Activated T-helper 17 cell treated with anti-CD3 and anti-CD28 coated beads, Interleukin-2, amount 50 U/mL, for 72 hours (primary cell): ENCODE measurements at regions not wholly inside any gene's neighbourhood (a gene's known extent, or its start where the extent isn't known, plus 50 kb on each side); places are given as distances from the start of the nearest gene placed in this dataset.

ENCODE experiments used
- ATAC-seq: fragments of 150-1000 bp; cut with Tn5 transposase; replicated peaks from 2 replicates; pipeline ENCODE4 v1.10.0; 2021; ENCODE audit warnings: mild to moderate bottlenecking, moderate library complexity
- H3K27ac Mint-ChIP-seq: one replicate; pipeline ENCODE4 v1.8.0; 2022; ENCODE audit warnings: mixed read lengths
- H3K27me3 Mint-ChIP-seq: one replicate; pipeline ENCODE4 v1.8.0; 2022; ENCODE audit warnings: mixed read lengths
- H3K36me3 Mint-ChIP-seq: one replicate; pipeline ENCODE4 v1.8.0; 2022; ENCODE audit warnings: low read depth, mild to moderate bottlenecking, mixed read lengths
- H3K4me1 Mint-ChIP-seq: one replicate; pipeline ENCODE4 v1.8.0; 2022; ENCODE audit warnings: mixed read lengths
- H3K4me3 Mint-ChIP-seq: one replicate; pipeline ENCODE4 v1.8.0; 2022; ENCODE audit warnings: mild to moderate bottlenecking, mixed read lengths
- H3K9me3 Mint-ChIP-seq: one replicate; pipeline ENCODE4 v1.8.0; 2022; ENCODE audit warnings: mixed read lengths

DNA sequence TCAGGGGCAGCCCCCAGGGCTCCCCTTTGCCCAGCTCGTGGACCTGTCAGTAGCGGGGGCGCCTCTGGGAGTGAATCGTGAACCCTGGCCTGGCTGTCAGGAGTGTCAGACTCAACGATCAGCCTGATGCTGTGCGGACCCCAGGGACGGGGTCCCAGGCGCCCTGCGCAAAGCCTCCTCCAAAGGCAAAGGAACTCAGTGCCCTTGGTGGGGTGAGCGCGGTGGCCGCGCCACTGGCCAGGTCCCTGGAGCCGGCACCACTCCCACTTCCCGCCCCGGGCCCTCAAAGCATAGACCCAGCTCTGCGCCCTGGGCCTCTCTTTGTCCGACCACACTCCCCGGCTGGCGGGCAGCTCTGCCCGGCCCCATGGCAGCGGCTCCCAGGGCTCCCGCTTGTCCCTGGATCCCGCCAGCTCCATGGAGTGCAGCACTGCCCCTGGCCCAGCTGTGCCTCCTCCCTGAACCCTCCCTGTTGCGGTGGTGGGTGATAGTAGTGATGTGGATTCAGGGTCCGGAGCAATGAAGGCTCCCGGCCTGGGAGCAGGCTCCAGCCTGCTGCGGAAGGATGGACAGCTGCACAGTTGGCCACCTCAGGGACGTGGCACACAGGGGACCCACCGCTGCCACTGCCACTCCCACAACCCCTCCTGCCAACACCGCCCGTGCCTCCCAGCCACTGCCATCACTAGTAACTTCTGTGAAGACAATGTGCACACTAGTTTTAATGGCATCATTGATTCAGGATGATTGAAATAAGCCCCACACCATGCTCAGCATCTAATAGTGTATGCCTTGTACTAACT is 263.8 kb downstream of the ZBBX start:
- no peaks in the 10 kb centered on the region for H3K9me3 Mint-ChIP-seq
- no peaks in the 10 kb centered on the region for H3K36me3 Mint-ChIP-seq
- H3K27me3 Mint-ChIP-seq: no peaks in the 10 kb centered on the region
- no peak for ATAC-seq
- H3K4me1 Mint-ChIP-seq: no peaks in the 10 kb centered on the region
- no peak overlapping the region for H3K4me3 Mint-ChIP-seq
- no peak overlapping the region for H3K27ac Mint-ChIP-seq

DNA sequence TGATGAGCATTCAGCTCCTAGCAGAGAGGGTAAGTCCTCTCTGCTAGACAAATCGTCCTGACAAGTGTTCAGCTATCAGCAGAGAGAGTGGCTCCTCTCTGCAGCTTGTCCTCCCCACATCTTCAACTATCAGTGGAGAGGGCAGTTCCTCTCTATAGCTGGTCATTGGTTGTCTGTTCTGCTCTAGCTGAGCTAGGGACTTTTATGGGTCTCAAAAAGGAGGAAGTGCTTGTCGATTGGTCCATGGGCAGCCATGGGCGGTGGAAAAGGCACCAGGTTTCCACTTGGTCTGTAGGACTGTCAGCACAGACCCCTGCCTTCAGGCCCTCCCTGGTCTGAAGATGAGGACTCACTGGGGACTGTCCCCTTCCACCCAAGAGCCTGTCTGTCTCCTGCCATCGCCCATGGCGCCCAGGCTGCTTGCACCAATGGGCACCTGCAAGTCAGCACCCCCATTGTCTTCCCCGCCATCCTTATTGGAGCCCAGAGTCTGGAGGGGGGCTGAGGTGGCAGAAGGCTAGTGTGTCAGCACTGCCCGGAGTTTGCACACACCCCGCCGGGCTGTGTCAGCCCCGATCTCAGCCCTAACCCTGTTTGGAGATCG is 264.7 kb downstream of the ZBBX start:
- no peaks in the 10 kb centered on the region for H3K36me3 Mint-ChIP-seq
- H3K9me3 Mint-ChIP-seq: no peaks in the 10 kb centered on the region
- H3K27me3 Mint-ChIP-seq: no peaks in the 10 kb centered on the region
- no peak overlapping the region for H3K27ac Mint-ChIP-seq
- H3K4me1 Mint-ChIP-seq: no peaks in the 10 kb centered on the region
- no peak overlapping the region for H3K4me3 Mint-ChIP-seq
- no peak for ATAC-seq

DNA sequence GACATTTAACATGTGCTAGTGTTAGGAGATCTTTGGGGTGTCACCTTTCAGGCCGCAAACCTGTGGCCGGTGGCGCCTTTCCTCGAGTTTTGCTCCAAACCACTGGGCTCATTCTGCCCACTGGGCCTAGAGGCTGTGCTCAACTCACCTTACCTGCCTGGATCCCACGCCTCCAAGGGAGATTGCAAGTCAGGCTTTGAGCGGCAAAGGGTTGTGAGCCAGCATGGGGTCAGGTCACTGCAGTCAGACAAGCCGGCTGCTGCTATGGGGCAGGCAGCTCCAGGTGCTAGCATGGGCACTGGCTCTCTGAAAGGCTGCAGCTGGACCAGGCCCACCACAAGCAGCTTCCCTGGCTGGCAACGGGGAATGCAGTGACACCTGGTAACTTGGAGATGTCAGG is 265.5 kb downstream of the ZBBX start:
- no peak overlapping the region for H3K27ac Mint-ChIP-seq
- H3K4me3 Mint-ChIP-seq: no peak overlapping the region

DNA sequence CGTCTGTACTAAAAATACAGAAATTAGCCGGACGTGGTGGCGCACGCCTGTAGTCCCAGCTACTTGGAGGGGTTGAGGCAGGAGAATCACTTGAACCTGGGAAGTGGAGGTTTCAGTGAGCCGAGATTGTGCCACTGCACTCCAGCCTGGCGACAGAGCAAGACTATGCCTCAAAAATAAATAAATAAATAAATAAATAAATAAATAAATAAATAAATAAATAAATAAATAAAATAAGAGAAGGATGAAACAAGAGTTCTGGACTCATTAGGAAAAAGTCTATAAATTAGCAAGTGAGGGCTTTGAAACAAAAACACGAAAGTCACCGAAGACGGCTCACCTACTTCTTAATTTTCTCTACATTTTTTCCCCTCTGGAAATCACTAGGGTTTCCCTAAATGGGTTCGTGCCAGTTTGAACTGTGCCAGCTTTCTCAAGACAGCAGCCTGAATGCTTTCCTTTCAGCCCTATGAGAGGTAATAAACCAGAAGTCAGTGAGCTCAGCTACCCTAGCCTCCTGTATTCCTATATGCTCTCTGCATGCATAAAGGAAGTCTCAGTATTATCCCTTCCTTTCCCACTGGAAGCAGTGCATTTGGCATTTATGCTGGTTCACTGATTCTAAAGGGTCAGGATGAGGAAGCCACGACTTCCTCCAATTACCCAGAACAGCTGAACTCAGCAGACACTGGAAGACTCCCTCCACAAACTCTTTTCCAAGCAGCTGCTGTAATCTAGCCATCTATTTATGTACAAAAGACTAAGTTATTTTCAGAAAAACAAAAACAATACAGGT is 266.9 kb downstream of the ZBBX start:
- ATAC-seq: no peak
- no peaks in the 10 kb centered on the region for H3K36me3 Mint-ChIP-seq
- H3K27me3 Mint-ChIP-seq: no peaks in the 10 kb centered on the region
- H3K9me3 Mint-ChIP-seq: peaks cover 5% of the 10 kb centered on the region
- no peaks in the 10 kb centered on the region for H3K4me1 Mint-ChIP-seq
- H3K4me3 Mint-ChIP-seq: no peak overlapping the region
- H3K27ac Mint-ChIP-seq: no peak overlapping the region

More for the DNA sequence above, 265.5 kb downstream of the ZBBX start:
- Mint-ChIP-seq H3K27me3 (no peaks in the 10 kb centered on the region), H3K9me3 (peaks cover 3% of the 10 kb centered on the region), H3K4me1 (no peaks in the 10 kb centered on the region), H3K36me3 (no peaks in the 10 kb centered on the region)
- no peak for ATAC-seq

DNA sequence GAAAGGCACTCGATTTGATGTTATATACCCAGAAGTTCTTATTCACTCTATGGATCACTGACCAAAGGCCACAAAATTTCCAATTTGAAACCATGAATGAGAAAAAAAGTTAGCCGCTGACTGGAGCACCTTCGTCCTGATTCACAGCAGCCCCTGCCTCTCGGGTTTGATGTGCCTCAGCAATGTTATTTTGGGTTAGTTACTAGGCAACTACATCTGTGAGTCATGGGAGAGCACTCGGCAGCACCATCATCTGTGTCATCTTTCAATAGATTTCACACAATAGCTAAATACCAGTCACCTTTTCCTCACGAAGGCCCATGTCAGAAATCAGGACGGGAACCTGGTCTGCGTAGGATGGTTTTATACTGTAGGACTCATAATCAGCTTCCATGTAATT is 269.2 kb downstream of the ZBBX start:
- H3K36me3 Mint-ChIP-seq: no peaks in the 10 kb centered on the region
- H3K27ac Mint-ChIP-seq: no peak overlapping the region
- peaks cover 8% of the 10 kb centered on the region for H3K9me3 Mint-ChIP-seq
- H3K4me1 Mint-ChIP-seq: no peaks in the 10 kb centered on the region
- no peak for ATAC-seq
- H3K27me3 Mint-ChIP-seq: no peaks in the 10 kb centered on the region
- no peak overlapping the region for H3K4me3 Mint-ChIP-seq

DNA sequence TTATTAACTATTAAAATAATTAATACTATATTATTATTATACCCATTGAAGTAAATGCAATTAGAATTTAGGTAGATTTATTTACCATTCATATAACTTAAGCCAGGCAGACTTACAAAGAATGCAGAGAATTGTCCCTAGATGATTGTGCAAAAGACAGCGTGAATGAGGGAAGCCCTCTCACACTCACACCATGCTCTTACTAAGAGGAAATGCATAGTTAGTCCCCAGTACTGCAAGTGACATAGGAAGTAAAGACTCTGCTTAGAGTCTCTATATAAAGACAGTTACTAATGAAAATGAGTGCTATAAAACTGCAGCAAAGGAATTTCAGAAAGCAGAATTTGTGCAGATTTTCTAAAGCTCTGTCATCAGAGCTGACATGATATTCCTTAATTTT is 270.4 kb downstream of the ZBBX start:
- Mint-ChIP-seq H3K9me3 (peaks cover 8% of the 10 kb centered on the region), H3K36me3 (no peaks in the 10 kb centered on the region), H3K4me1 (no peaks in the 10 kb centered on the region), H3K4me3 (no peak overlapping the region), H3K27me3 (no peaks in the 10 kb centered on the region), H3K27ac (no peak overlapping the region)
- no peak for ATAC-seq

DNA sequence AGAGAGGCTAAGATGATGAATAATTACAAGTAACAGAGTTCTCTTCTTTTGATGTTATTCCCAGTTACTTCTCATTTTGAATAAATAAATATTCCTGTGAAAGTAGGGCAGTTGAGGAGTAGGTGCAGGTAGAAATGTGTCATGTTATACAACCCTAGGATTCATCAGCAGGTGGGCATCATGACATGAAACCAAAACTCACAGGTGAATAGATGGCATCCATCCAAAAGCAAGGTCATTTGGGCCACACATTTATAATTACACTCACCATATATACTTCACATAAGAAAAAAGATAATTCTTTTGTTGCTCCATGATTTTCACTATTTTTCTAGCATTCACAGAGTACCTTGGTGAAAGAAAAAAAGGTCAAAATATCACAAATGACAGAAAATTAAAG is 273.6 kb downstream of the ZBBX start:
- H3K4me3 Mint-ChIP-seq: no peak overlapping the region

DNA sequence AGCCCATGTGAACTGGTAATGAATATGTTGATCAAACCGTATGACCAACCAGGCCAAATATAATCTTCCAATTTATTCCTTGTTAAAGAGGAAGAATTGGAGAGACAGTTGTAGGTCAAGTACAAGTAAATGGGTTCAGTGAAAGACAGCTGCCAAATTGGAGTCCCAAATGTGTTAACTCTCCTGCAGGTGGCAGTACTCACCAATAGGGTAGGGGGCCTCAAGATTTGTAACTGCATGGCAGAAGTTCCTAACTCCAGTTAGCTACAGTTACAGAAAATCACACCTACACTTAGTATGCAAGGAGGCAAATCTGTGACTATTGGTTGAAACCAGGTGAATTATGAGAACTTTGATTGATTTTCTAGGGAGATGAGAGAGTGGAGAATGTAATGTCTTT is 278.0 kb downstream of the ZBBX start:
- Mint-ChIP-seq H3K4me3 (no peak overlapping the region), H3K4me1 (no peaks in the 10 kb centered on the region), H3K9me3 (no peaks in the 10 kb centered on the region), H3K27me3 (no peaks in the 10 kb centered on the region), H3K27ac (no peak overlapping the region), H3K36me3 (no peaks in the 10 kb centered on the region)
- ATAC-seq: no peak

More for the DNA sequence above, 273.6 kb downstream of the ZBBX start:
- Mint-ChIP-seq H3K36me3 (no peaks in the 10 kb centered on the region), H3K9me3 (peaks cover 8% of the 10 kb centered on the region), H3K27me3 (no peaks in the 10 kb centered on the region), H3K27ac (no peak overlapping the region), H3K4me1 (no peaks in the 10 kb centered on the region)
- ATAC-seq: no peak

DNA sequence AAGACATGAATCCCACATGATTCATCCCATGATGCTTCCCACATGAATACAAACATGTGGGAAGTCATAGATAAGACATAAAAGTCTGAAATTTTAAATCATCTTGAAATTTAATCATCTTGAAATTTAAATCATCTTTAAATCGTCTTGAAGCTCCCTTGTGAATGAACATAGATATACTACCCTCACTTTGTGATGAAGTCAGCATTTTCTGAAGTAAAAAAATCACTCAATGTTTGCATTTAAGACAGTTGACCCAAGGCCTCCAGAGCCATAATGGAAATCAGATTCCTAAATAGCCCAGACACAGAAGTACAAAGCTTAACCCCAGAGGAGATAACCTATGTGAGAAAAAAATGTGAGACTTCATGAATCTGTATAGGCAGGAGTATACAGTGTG is 279.4 kb downstream of the ZBBX start:
- Mint-ChIP-seq H3K9me3 (no peaks in the 10 kb centered on the region), H3K27ac (no peak overlapping the region), H3K27me3 (no peaks in the 10 kb centered on the region), H3K4me3 (no peak overlapping the region), H3K4me1 (no peaks in the 10 kb centered on the region), H3K36me3 (no peaks in the 10 kb centered on the region)
- ATAC-seq: no peak

DNA sequence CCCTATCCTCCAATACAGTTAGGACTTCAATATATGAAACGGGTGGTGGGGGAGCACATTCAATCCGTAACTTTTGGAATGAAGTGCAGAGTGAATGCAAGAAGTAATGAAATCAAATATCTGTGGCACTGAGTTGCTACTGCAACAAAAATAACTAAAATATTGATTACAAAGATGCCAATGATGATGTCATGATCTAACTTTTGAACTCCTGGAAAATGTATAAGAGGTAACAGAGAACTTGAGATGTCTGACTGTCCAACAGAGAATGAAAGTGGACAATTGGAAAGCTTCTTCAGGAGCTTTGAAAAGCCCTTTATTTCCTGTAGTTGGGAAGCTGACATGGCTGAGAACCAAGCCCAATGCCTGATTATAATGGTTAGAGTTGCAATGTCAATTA is 279.9 kb downstream of the ZBBX start:
- Mint-ChIP-seq H3K4me1 (no peaks in the 10 kb centered on the region), H3K9me3 (no peaks in the 10 kb centered on the region), H3K27ac (no peak overlapping the region), H3K36me3 (no peaks in the 10 kb centered on the region), H3K27me3 (no peaks in the 10 kb centered on the region), H3K4me3 (no peak overlapping the region)
- no peak for ATAC-seq

DNA sequence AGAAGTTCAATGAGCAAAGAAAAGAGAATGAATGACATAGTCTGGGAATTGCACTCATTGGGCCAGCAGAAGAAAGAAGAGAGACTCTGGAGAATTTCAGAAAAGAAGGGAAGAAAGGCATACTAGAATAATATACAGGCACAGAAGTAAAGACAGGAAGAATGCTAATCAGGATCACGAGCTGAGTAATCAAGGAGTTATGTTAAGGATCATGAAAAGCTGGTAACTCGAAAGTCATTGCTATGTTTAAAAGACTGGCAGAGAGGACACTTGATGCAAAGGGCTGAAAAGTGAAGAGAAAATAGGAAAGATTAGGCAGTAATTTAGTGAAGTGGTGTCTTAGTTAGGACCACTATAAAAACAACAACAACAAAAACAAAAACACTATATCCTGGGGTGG is 284.1 kb downstream of the ZBBX start:
- no peaks in the 10 kb centered on the region for H3K27me3 Mint-ChIP-seq
- peaks cover 3% of the 10 kb centered on the region for H3K9me3 Mint-ChIP-seq
- no peaks in the 10 kb centered on the region for H3K36me3 Mint-ChIP-seq
- no peak overlapping the region for H3K4me3 Mint-ChIP-seq
- H3K27ac Mint-ChIP-seq: no peak overlapping the region
- no peak for ATAC-seq
- no peaks in the 10 kb centered on the region for H3K4me1 Mint-ChIP-seq

DNA sequence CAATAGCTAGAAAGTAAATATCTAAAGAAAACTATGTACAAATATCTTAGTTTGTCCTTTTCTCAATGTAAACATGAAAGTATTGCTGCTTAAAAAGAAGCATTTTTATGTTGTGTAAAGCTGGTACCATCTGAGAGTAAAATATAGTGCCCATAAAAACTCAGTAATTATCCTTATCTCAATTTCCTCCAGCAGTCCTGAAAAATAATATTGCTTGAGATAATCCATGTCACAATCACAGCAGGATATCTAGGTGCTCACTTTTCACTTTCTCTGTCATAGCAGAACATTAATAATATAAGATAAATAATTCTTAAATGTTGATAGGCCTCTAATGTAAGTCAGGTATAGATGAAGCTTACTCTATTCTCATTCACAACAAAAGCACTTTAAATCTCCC is 285.5 kb downstream of the ZBBX start:
- peaks cover 3% of the 10 kb centered on the region for H3K9me3 Mint-ChIP-seq
- no peaks in the 10 kb centered on the region for H3K36me3 Mint-ChIP-seq
- ATAC-seq: no peak
- H3K27me3 Mint-ChIP-seq: no peaks in the 10 kb centered on the region
- no peak overlapping the region for H3K4me3 Mint-ChIP-seq
- no peaks in the 10 kb centered on the region for H3K4me1 Mint-ChIP-seq
- H3K27ac Mint-ChIP-seq: no peak overlapping the region

DNA sequence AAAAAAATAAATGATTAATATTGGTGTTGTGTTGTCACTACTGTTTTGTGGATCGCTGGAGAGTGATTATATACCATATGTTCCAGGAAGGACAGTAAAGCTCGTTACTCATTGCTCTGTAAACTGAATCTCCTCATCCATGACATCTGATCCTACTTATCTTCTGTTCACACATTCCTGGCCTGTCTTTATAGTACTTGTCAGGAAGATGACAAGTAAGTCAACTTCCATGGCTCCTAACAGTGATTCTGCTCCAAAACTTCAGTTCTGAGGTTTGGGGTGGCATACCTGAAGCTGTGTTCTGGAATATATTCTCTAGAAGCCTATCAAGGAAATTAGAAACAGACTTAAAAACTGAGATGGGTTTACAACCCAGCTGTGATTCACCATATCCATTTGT is 288.9 kb downstream of the ZBBX start:
- Mint-ChIP-seq H3K9me3 (peaks cover 3% of the 10 kb centered on the region), H3K27ac (no peak overlapping the region), H3K4me3 (no peak overlapping the region), H3K4me1 (no peaks in the 10 kb centered on the region), H3K36me3 (no peaks in the 10 kb centered on the region), H3K27me3 (no peaks in the 10 kb centered on the region)
- ATAC-seq: no peak

DNA sequence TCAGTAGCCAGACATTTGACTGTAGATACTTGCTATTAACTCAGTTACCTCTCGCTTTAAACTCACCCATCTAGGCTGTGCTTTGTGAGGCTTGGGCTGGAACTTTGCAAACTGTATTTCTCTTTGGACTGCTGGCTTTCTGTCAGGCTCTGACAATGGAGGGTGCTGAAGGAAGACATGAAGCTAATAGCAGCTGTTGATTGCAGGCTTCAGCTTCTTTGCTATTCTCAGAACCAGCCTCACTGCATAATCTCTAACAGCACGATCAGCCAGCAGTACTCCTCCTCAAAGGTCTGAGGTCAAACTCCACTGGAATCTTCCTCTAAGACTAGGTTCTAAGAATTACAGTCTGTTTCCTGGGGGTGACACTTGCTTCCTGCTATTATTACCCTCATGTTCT is 295.6 kb downstream of the ZBBX start:
- H3K9me3 Mint-ChIP-seq: no peaks in the 10 kb centered on the region
- no peaks in the 10 kb centered on the region for H3K36me3 Mint-ChIP-seq
- no peak for ATAC-seq
- no peaks in the 10 kb centered on the region for H3K4me1 Mint-ChIP-seq
- no peak overlapping the region for H3K4me3 Mint-ChIP-seq
- H3K27me3 Mint-ChIP-seq: no peaks in the 10 kb centered on the region
- no peak overlapping the region for H3K27ac Mint-ChIP-seq

DNA sequence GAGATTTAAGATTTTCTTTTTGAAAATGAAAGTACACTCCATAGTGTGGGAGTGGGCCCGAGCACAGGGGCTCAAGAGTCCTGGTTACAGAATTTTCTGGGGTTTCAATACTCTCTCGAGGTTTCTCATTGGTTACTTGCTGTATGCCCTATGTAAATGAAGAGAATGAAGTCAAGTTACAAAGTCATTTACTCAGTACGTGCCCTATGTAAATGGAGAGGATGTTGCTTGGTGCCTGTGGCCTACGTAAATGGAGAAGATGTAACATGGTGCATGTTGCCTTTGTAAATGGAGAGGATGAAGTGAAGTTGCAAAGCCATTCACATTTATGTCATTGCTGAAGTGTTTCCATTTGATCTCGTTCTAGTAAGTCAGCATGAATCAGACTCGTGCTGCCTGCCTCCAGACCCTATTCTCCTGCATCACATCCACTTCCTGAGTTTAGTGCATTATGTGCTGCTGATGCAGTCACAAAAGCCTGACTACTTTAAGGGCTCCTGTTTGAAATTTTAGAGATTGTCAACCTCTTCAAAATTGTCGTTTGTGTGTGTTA is 302.0 kb downstream of the ZBBX start:
- no peak for ATAC-seq
- H3K4me1 Mint-ChIP-seq: no peaks in the 10 kb centered on the region
- no peak overlapping the region for H3K4me3 Mint-ChIP-seq
- H3K27me3 Mint-ChIP-seq: no peaks in the 10 kb centered on the region
- no peaks in the 10 kb centered on the region for H3K36me3 Mint-ChIP-seq
- no peaks in the 10 kb centered on the region for H3K9me3 Mint-ChIP-seq
- H3K27ac Mint-ChIP-seq: no peak overlapping the region
